SU-DHL-6 (cell line): ENCODE measurements at regions not wholly inside any gene's neighbourhood (a gene's known extent, or its start where the extent isn't known, plus 50 kb on each side); places are given as distances from the start of the nearest gene placed in this dataset.

Experiments used
- H2AFZ ChIP-seq: fragments of 200-600 bp; sonication (generic); 2 replicates; pipeline ENCODE4 v1.6.1; 2014; ENCODE audit warnings: low read depth, mild to moderate bottlenecking, moderate library complexity, mixed read lengths, antibody characterized with exemption, low read length; ENCODE audit not compliant: severe bottlenecking
- H3F3A ChIP-seq: fragments of 200-600 bp; shearing (Covaris generic); 2 replicates; pipeline ENCODE4 v1.6.0; 2016; ENCODE audit warnings: antibody characterized with exemption, mild to moderate bottlenecking; ENCODE audit not compliant: insufficient read depth
- H3K27ac ChIP-seq: fragments of 200-600 bp; sonication (generic); 2 replicates; pipeline ENCODE4 v1.5.1; 2016; ENCODE audit warnings: low read depth, mild to moderate bottlenecking, low read length, moderate library complexity, mixed read lengths
- H3K27me3 ChIP-seq: fragments of 200-600 bp; sonication (generic), shearing (Covaris generic); 2 replicates; pipeline ENCODE4 v1.6.0; 2014; ENCODE audit warnings: mild to moderate bottlenecking, low read length
- H3K36me3 ChIP-seq: fragments of 200-600 bp; sonication (generic); 2 replicates; pipeline ENCODE4 v1.6.1; 2014; ENCODE audit warnings: mild to moderate bottlenecking, low read length, mixed read lengths
- H3K4me2 ChIP-seq: fragments of 300-600, 200-600 bp; shearing (Covaris generic), sonication (generic); 2 replicates; pipeline ENCODE4 v1.6.0; 2014; ENCODE audit warnings: low read length, low read depth, mild to moderate bottlenecking; ENCODE audit not compliant: poor library complexity, severe bottlenecking
- H3K4me3 ChIP-seq: fragments of 200-600 bp; sonication (generic); 2 replicates; pipeline ENCODE4 v1.5.1; 2014; ENCODE audit warnings: antibody characterized with exemption, low read length, mild to moderate bottlenecking, mixed read lengths; ENCODE audit not compliant: insufficient read depth, poor library complexity, severe bottlenecking
- H3K79me2 ChIP-seq: fragments of 200-600 bp; sonication (generic); 2 replicates; pipeline ENCODE4 v1.6.1; 2014; ENCODE audit warnings: mild to moderate bottlenecking, low read length, moderate library complexity; ENCODE audit not compliant: insufficient read depth
- H3K9ac ChIP-seq: fragments of 200-600 bp; sonication (generic); 2 replicates; pipeline ENCODE4 v1.7.0; 2014; ENCODE audit warnings: mild to moderate bottlenecking, low read length
- H3K9me2 ChIP-seq: fragments of 200-600 bp; sonication (generic); replicated peaks from 2 replicates; pipeline ENCODE4 v1.6.1; 2014; ENCODE audit warnings: low read length; ENCODE audit not compliant: insufficient read depth
- H3K9me3 ChIP-seq: fragments of 200-600 bp; sonication (generic); 2 replicates; pipeline ENCODE4 v1.6.1; 2014; ENCODE audit warnings: low read length, mixed read lengths; ENCODE audit not compliant: insufficient read depth
- H4K20me1 ChIP-seq: fragments of 200-600 bp; sonication (generic); 2 replicates; pipeline ENCODE4 v1.6.1; 2014; ENCODE audit warnings: low read depth, mild to moderate bottlenecking, antibody characterized with exemption, low read length, moderate library complexity, mixed read lengths
- EZH2phosphoT487 ChIP-seq: fragments of 200-600 bp; sonication (generic), shearing (Covaris generic); conservative IDR thresholded peaks from 2 replicates; pipeline ENCODE4 v1.6.1; 2018; ENCODE audit warnings: mild to moderate bottlenecking, antibody characterized with exemption, low read length, moderate library complexity, mixed read lengths
- TF ChIP-seq, protein P1 (sequence below): fragments of 200-600 bp; sonication (generic); IDR thresholded peaks from one replicate; pipeline ENCODE4 v1.5.1; 2017; ENCODE audit warnings: antibody characterized with exemption, mild to moderate bottlenecking, low read length, moderate library complexity; ENCODE audit not compliant: insufficient read depth, poor library complexity, severe bottlenecking

DNA sequence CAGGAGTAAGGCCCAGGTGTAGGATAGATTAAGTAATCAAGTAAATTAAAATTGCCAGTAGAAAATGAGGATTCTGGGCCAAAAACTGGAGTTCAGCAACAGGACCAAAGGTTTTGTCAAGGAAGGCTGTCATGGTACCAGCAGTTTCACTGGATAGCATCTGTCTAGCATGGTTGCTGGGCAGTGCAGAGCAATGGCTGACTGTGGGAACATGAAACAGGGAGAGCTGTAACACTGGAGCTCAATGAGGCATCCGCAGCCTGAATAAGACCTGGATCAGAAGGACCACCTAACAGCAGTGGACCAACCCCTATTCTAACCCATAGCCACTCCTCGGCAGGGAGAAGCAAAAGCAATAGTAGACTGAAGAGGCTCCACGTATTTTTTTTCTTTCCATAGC lies 132.4 kb downstream of the ATOH1 start:
- H3K79me2 ChIP-seq, result no peaks in the 10 kb centered on the region
- no peaks in the 10 kb centered on the region for H3K36me3 ChIP-seq
- H3F3A ChIP-seq, result no peaks in the 10 kb centered on the region
- no peak overlapping the region for H3K4me3 ChIP-seq
- no peaks in the 10 kb centered on the region for H3K9me3 ChIP-seq
- no peaks in the 10 kb centered on the region for H3K9me2 ChIP-seq
- H3K27ac ChIP-seq, result no peak overlapping the region
- H3K4me2 ChIP-seq, result no peak overlapping the region
- no peaks in the 10 kb centered on the region for H3K27me3 ChIP-seq
- H2AFZ ChIP-seq, result no peak overlapping the region
- no peak overlapping the region for H3K9ac ChIP-seq
- TF ChIP-seq EZH2phosphoT487, result no peak
- TF ChIP-seq, protein P1, sequence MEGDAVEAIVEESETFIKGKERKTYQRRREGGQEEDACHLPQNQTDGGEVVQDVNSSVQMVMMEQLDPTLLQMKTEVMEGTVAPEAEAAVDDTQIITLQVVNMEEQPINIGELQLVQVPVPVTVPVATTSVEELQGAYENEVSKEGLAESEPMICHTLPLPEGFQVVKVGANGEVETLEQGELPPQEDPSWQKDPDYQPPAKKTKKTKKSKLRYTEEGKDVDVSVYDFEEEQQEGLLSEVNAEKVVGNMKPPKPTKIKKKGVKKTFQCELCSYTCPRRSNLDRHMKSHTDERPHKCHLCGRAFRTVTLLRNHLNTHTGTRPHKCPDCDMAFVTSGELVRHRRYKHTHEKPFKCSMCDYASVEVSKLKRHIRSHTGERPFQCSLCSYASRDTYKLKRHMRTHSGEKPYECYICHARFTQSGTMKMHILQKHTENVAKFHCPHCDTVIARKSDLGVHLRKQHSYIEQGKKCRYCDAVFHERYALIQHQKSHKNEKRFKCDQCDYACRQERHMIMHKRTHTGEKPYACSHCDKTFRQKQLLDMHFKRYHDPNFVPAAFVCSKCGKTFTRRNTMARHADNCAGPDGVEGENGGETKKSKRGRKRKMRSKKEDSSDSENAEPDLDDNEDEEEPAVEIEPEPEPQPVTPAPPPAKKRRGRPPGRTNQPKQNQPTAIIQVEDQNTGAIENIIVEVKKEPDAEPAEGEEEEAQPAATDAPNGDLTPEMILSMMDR, result no peak
- no peaks in the 10 kb centered on the region for H4K20me1 ChIP-seq

GRCh38 chr4:93981594-93981993 lies 153.0 kb downstream of the ATOH1 start:
- no peak for TF ChIP-seq EZH2phosphoT487
- TF ChIP-seq, protein P1, result no peak
- no peak overlapping the region for H3K4me3 ChIP-seq
- no peak overlapping the region for H3K4me2 ChIP-seq
- H3K27ac ChIP-seq, result no peak overlapping the region
- H3K9ac ChIP-seq, result no peak overlapping the region
- no peaks in the 10 kb centered on the region for H4K20me1 ChIP-seq
- no peaks in the 10 kb centered on the region for H3K36me3 ChIP-seq
- no peaks in the 10 kb centered on the region for H3K27me3 ChIP-seq
- H3K9me2 ChIP-seq, result no peaks in the 10 kb centered on the region
- H3K9me3 ChIP-seq, result no peaks in the 10 kb centered on the region
- no peaks in the 10 kb centered on the region for H3F3A ChIP-seq
- H2AFZ ChIP-seq, result no peak overlapping the region
- no peaks in the 10 kb centered on the region for H3K79me2 ChIP-seq

- Histone ChIP-seq H3K4me2 (no peak overlapping the region), H2AFZ (no peak overlapping the region), H3F3A (no peaks in the 10 kb centered on the region), H3K27me3 (no peaks in the 10 kb centered on the region), H4K20me1 (no peaks in the 10 kb centered on the region), H3K4me3 (no peak overlapping the region), H3K9me2 (no peaks in the 10 kb centered on the region), H3K36me3 (no peaks in the 10 kb centered on the region), H3K27ac (no peak overlapping the region), H3K79me2 (no peaks in the 10 kb centered on the region), H3K9me3 (no peaks in the 10 kb centered on the region), H3K9ac (no peak overlapping the region)
- no peak for TF ChIP-seq EZH2phosphoT487
- TF ChIP-seq, protein P1, result no peak
These were observed 153.7 kb downstream of the ATOH1 start for GRCh38 chr4:93982255-93982654.

DNA sequence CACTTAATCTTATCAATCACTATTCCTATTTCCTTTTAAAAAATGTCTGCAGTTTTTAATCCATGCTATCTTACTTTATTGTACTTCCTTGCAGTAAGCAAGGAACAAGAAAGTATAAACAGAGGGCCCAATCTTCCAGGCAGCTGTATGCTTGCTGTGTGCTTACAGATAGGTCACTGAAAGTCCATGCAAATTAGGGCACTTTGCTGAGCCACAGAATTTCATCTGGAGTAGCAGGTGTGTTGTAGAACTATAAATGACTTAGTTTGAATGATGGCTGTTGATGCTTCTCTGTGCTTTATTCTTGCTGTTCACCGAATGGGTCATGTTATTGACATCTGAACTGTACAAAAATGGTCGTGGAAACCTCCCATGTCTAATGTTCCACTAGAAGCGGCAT lies 154.6 kb downstream of the ATOH1 start:
- Histone ChIP-seq H3K79me2 (no peaks in the 10 kb centered on the region), H3K36me3 (no peaks in the 10 kb centered on the region), H3K9me2 (no peaks in the 10 kb centered on the region), H3K4me3 (no peak overlapping the region), H3K4me2 (no peak overlapping the region), H3K27ac (no peak overlapping the region), H4K20me1 (no peaks in the 10 kb centered on the region), H2AFZ (no peak overlapping the region), H3K9ac (no peak overlapping the region), H3K9me3 (no peaks in the 10 kb centered on the region), H3K27me3 (no peaks in the 10 kb centered on the region), H3F3A (no peaks in the 10 kb centered on the region)
- TF ChIP-seq EZH2phosphoT487, result no peak
- TF ChIP-seq, protein P1, result no peak
